Inflammatory macrophage (primary cell): ENCODE measurements at regions not wholly inside any gene's neighbourhood (a gene's known extent, or its start where the extent isn't known, plus 50 kb on each side); places are given as distances from the start of the nearest gene placed in this dataset.

Experiments used
- DNase-seq, 2 donors: peaks; one replicate each; pipeline ENCODE4 v3.0.0-alpha.2; 2020 to 2022

- no peak for DNase-seq
These were observed 173.4 kb upstream of the SHH start for GRCh38 chr7:155985518-155986250.

GRCh38 chr7:155984609-155985405 lies 172.5 kb upstream of the SHH start:
- DNase-seq = no peak

- no peak for DNase-seq
These were observed 171.8 kb upstream of the SHH start for GRCh38 chr7:155984028-155984580.

- DNase-seq = no peak
These were observed 171.0 kb upstream of the SHH start for GRCh38 chr7:155983176-155983815.

GRCh38 chr7:155981703-155982102 lies 169.4 kb upstream of the SHH start:
- no peak for DNase-seq

GRCh38 chr7:155980841-155981240 lies 168.6 kb upstream of the SHH start:
- DNase-seq = no peak

- DNase-seq = no peak
These were observed 167.7 kb upstream of the SHH start for GRCh38 chr7:155979994-155980393.

- no peak for DNase-seq
These were observed 167.3 kb upstream of the SHH start for GRCh38 chr7:155979566-155979965.

GRCh38 chr7:155975490-155975889 lies 163.2 kb upstream of the SHH start:
- DNase-seq = no peak

- DNase-seq = no peak
These were observed 162.1 kb upstream of the SHH start for GRCh38 chr7:155974186-155974897.

- DNase-seq = no peak
These were observed 161.3 kb upstream of the SHH start for GRCh38 chr7:155973451-155973997.

GRCh38 chr7:155972651-155973390 lies 160.6 kb upstream of the SHH start:
- DNase-seq = no peak

- DNase-seq = no peak
These were observed 160.0 kb upstream of the SHH start for GRCh38 chr7:155972247-155972646.

- DNase-seq = no peak
These were observed 159.0 kb upstream of the SHH start for GRCh38 chr7:155971180-155971770.

- no peak for DNase-seq
These were observed 157.1 kb upstream of the SHH start for GRCh38 chr7:155969192-155969929.

GRCh38 chr7:155965010-155965409 lies 152.7 kb upstream of the SHH start:
- no peak for DNase-seq

- DNase-seq = no peak
These were observed 152.3 kb upstream of the SHH start for GRCh38 chr7:155964543-155964942.

GRCh38 chr7:155963771-155964195 lies 151.5 kb upstream of the SHH start:
- DNase-seq = no peak

- DNase-seq = no peak
These were observed 151.1 kb upstream of the SHH start for GRCh38 chr7:155963356-155963755.

GRCh38 chr7:155962968-155963300 lies 150.7 kb upstream of the SHH start:
- no peak for DNase-seq
